ENCODE measurements at regions not wholly inside any gene's neighbourhood (a gene's known extent, or its start where the extent isn't known, plus 50 kb on each side); places are given as distances from the start of the nearest gene placed in this dataset.

GRCh38 chr16:61194573-61194972 is 841.7 kb downstream of the CDH8 start:
- H3K4me3 ChIP-seq (ENCODE audit: low read length): no peak overlapping the region
- DNase-seq (ENCODE audit: low read depth): no peak
- TF ChIP-seq CTCF (conservative IDR thresholded peaks at IDR 0.05; ENCODE audit: low read length): no peak

- no peak for DNase-seq (ENCODE audit: low read depth)
- no peak for TF ChIP-seq CTCF (conservative IDR thresholded peaks at IDR 0.05; ENCODE audit: low read length)
- no peak overlapping the region for H3K4me3 ChIP-seq (ENCODE audit: low read length)
Measured at GRCh38 chr16:61182391-61182790, 853.8 kb downstream of the CDH8 start.

GRCh38 chr16:61181982-61182381 is 854.3 kb downstream of the CDH8 start:
- no peak for TF ChIP-seq CTCF (conservative IDR thresholded peaks at IDR 0.05; ENCODE audit: low read length)
- DNase-seq (ENCODE audit: low read depth): no peak
- no peak overlapping the region for H3K4me3 ChIP-seq (ENCODE audit: low read length)

DNA sequence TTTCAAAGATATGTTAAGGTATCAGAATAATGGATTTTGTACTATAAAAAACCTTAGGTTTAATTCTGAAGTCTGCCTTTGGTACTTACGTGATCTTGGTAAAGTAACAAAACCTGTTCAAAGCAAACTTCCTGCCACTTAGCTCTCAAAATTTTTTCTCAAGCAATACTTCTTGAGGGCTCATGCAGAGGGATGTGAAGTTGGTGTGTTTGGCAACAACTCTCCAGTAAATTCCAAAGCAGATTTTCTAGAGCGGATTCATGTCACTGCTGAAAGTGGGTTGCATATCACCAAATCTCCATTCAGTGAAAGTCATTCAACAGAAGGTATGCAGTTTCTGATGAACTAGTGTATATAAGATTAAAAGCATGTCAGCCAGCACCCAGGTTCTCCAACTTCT is 856.7 kb downstream of the CDH8 start:
- DNase-seq (ENCODE audit: low read depth): no peak
- H3K4me3 ChIP-seq (ENCODE audit: low read length): no peak overlapping the region
- TF ChIP-seq CTCF (conservative IDR thresholded peaks at IDR 0.05; ENCODE audit: low read length): no peak

GRCh38 chr16:61165797-61166196 is 870.4 kb downstream of the CDH8 start:
- TF ChIP-seq CTCF (conservative IDR thresholded peaks at IDR 0.05; ENCODE audit: low read length): no peak
- no peak for DNase-seq (ENCODE audit: low read depth)
- H3K4me3 ChIP-seq (ENCODE audit: low read length): no peak overlapping the region

GRCh38 chr16:61150351-61150750 is 885.9 kb downstream of the CDH8 start:
- H3K4me3 ChIP-seq (ENCODE audit: low read length): no peak overlapping the region
- DNase-seq (ENCODE audit: low read depth): no peak
- TF ChIP-seq CTCF (conservative IDR thresholded peaks at IDR 0.05; ENCODE audit: low read length): no peak

GRCh38 chr16:61149709-61150108 is 886.5 kb downstream of the CDH8 start:
- no peak overlapping the region for H3K4me3 ChIP-seq (ENCODE audit: low read length)
- no peak for DNase-seq (ENCODE audit: low read depth)
- TF ChIP-seq CTCF (conservative IDR thresholded peaks at IDR 0.05; ENCODE audit: low read length): no peak

Measured in AG10803 (cell line).